ENCODE measurements at regions not wholly inside any gene's neighbourhood (a gene's known extent, or its start where the extent isn't known, plus 50 kb on each side); places are given as distances from the start of the nearest gene placed in this dataset.

DNA sequence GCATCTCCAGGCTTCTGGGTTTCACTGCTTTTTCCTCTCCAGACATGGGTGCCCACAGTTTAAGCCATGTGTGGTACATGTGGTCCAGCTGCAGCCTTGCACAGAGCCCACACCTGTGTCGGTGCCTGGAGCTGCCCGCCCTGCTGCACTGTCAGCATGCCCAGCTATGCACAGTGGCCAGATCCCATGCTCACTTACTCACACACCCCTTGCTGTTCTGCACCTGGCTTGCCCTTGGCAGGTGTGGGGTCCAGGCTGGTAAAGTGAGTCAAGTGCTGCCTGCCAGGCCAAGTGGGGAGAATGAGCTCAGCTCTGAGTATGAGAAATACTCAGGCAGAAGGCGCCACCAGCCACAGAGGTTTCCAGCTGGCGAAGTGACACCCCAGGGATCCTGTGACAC is 739.9 kb downstream of the CDH11 start:
- no peak for TF ChIP-seq POLR2A (IDR thresholded peaks at IDR 0.05)
- TF ChIP-seq, protein P1, sequence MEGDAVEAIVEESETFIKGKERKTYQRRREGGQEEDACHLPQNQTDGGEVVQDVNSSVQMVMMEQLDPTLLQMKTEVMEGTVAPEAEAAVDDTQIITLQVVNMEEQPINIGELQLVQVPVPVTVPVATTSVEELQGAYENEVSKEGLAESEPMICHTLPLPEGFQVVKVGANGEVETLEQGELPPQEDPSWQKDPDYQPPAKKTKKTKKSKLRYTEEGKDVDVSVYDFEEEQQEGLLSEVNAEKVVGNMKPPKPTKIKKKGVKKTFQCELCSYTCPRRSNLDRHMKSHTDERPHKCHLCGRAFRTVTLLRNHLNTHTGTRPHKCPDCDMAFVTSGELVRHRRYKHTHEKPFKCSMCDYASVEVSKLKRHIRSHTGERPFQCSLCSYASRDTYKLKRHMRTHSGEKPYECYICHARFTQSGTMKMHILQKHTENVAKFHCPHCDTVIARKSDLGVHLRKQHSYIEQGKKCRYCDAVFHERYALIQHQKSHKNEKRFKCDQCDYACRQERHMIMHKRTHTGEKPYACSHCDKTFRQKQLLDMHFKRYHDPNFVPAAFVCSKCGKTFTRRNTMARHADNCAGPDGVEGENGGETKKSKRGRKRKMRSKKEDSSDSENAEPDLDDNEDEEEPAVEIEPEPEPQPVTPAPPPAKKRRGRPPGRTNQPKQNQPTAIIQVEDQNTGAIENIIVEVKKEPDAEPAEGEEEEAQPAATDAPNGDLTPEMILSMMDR (IDR thresholded peaks at IDR 0.05) = no peak
- Histone ChIP-seq H3K27me3 (replicated peaks; ENCODE audit: insufficient read depth) (no peaks in the 10 kb centered on the region), H3K36me3 (no peaks in the 10 kb centered on the region), H3K27ac (no peak overlapping the region), H3K4me3 (no peak overlapping the region), H3K9me3 (no peaks in the 10 kb centered on the region), H3K4me1 (replicated peaks) (no peaks in the 10 kb centered on the region)
- DNase-seq (ENCODE audit: low spot score) = no peak
- WGBS = over 99% methylated on average over 4 of the region's 4 CpGs
- intact Hi-C loops (cut with DNase I) = no loop called here

DNA sequence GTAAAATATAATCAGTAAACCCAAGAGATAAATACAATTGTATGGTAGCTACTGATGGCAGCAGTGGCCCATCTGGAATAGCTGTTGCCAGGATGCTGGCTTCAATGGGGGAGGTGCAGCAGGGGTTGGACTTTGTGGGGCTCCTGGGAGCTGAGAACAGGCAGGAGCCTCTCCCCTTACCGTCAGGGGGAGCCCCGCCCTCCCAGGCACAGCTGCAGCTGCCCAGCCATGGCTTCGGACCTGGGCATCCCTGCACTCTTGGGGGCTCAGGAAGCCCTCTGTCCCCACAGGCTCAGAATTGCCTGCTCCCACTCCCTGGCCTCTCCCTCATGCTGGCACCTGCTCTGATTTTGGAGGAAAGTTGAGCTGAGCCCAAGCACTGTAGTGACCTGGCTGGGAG is 741.1 kb downstream of the CDH11 start:
- H3K9me3 ChIP-seq = no peaks in the 10 kb centered on the region
- no peaks in the 10 kb centered on the region for H3K27me3 ChIP-seq (replicated peaks; ENCODE audit: insufficient read depth)
- 76% methylated on average over 3 of the region's 3 CpGs for WGBS
- H3K27ac ChIP-seq = no peak overlapping the region
- H3K4me3 ChIP-seq = no peak overlapping the region
- intact Hi-C loops (cut with DNase I) = no loop called here
- DNase-seq (ENCODE audit: low spot score) = no peak
- H3K36me3 ChIP-seq = no peaks in the 10 kb centered on the region
- no peaks in the 10 kb centered on the region for H3K4me1 ChIP-seq (replicated peaks)
- TF ChIP-seq, protein P1 (IDR thresholded peaks at IDR 0.05) = no peak
- TF ChIP-seq POLR2AphosphoS5 (IDR thresholded peaks at IDR 0.05) (no peak), POLR2A (IDR thresholded peaks at IDR 0.05) (no peak)

DNA sequence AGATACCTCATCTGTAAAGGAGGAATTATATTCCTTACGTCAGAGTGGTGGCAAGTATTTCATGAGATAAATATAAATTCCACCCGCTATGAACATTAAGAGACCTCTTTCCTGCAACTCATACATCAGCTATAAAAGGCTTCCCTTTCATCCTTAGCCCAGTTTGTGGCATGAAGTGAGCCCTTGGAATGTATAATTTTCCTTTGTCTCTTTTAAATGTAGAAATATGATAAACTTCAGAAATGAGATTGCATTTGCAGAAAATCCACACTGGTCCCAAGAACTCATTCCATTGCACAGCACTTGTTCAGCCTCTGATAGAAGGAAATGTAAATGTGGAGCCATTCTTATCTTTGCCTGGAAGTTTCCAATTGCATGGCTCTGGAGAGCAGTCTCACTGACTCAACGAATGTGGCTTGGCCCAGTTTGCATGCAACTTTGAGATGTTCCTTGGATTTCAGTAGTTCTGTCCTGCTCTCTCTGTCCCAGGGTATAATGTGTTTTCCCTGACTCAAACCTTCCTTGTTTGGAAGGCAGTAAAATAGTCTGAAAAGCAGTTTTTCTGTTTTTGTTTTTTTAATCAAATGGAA is 746.4 kb downstream of the CDH11 start:
- no peak overlapping the region for H3K27ac ChIP-seq
- WGBS = 86% methylated on average over 3 of the region's 3 CpGs
- H3K36me3 ChIP-seq = no peaks in the 10 kb centered on the region
- no peaks in the 10 kb centered on the region for H3K9me3 ChIP-seq
- no peak overlapping the region for H3K4me3 ChIP-seq
- H3K27me3 ChIP-seq (replicated peaks; ENCODE audit: insufficient read depth) = no peaks in the 10 kb centered on the region
- intact Hi-C loops (cut with DNase I) = no loop called here
- TF ChIP-seq POLR2A (IDR thresholded peaks at IDR 0.05) (no peak), POLR2AphosphoS5 (IDR thresholded peaks at IDR 0.05) (no peak)
- TF ChIP-seq, protein P1 (IDR thresholded peaks at IDR 0.05) = no peak
- H3K4me1 ChIP-seq (replicated peaks) = no peaks in the 10 kb centered on the region
- no peak for DNase-seq (ENCODE audit: low spot score)

DNA sequence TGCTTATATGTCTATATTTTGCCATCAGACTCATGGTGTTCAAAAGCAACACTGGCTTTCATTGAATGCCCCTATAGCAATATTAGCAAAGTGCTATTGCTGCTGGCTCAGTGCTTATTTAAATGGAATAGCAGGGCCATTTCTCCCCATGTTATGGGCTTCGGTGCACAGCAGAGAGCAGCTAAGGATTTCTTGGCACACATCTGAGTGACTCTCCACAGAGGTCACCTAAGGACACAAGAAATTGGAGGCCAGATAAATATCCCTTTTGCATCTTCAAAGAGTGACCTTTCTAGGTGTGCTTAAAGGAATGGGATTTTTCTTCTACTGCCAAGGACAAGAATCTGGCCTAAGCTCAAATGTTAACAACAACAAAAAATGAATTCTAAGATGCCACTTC is 751.8 kb downstream of the CDH11 start:
- intact Hi-C loops (cut with DNase I) = no loop called here
- Histone ChIP-seq H3K36me3 (no peaks in the 10 kb centered on the region), H3K27ac (no peak overlapping the region), H3K27me3 (replicated peaks; ENCODE audit: insufficient read depth) (no peaks in the 10 kb centered on the region), H3K4me3 (no peak overlapping the region), H3K4me1 (replicated peaks) (no peaks in the 10 kb centered on the region), H3K9me3 (no peaks in the 10 kb centered on the region)
- TF ChIP-seq POLR2AphosphoS5 (IDR thresholded peaks at IDR 0.05) (no peak), POLR2A (IDR thresholded peaks at IDR 0.05) (no peak)
- TF ChIP-seq, protein P1 (IDR thresholded peaks at IDR 0.05) = no peak
- DNase-seq (ENCODE audit: low spot score) = no peak
- 60% methylated on average over 1 of the region's 1 CpG for WGBS

DNA sequence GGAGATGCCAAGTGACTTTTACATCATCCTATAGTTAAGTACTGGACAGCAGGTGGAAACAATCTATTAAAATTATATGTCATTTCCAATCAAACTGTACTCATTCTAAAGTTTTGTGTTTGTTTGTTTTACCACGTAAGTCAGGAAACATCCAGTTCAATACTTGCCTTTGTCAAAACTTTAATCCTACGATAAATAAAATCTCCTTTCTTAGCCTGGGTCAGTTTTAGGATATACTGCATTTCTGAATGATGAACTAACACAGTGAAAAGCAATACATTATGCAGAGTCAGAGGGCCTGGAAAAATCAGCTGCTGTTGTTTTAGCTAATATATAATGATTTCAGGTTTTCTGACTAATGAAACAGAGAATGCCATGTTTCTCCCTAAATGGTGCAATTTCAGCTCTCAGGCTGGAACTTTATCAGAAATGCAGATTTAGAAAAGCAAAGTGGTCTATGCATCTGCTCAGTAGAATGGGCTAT is 756.4 kb downstream of the CDH11 start:
- Histone ChIP-seq H3K4me3 (no peak overlapping the region), H3K27ac (no peak overlapping the region), H3K36me3 (no peaks in the 10 kb centered on the region), H3K9me3 (no peaks in the 10 kb centered on the region), H3K27me3 (replicated peaks; ENCODE audit: insufficient read depth) (no peaks in the 10 kb centered on the region), H3K4me1 (replicated peaks) (no peaks in the 10 kb centered on the region)
- WGBS = 64% methylated on average over 2 of the region's 2 CpGs
- TF ChIP-seq, protein P1 (IDR thresholded peaks at IDR 0.05) = no peak
- no peak for TF ChIP-seq POLR2AphosphoS5 (IDR thresholded peaks at IDR 0.05)
- no peak for TF ChIP-seq POLR2A (IDR thresholded peaks at IDR 0.05)
- intact Hi-C loops (cut with DNase I) = no loop called here
- DNase-seq (ENCODE audit: low spot score) = no peak

All from prostate gland (tissue), 2 donors.